Endothelial cell of umbilical vein (primary cell): ENCODE measurements at regions not wholly inside any gene's neighbourhood (a gene's known extent, or its start where the extent isn't known, plus 50 kb on each side); places are given as distances from the start of the nearest gene placed in this dataset.

Experiments
- BruUV-seq: library from RNA; stranded (reverse); fragments of 400-500 nt; replicated peaks from 2 replicates; lab custom pipeline; 2021; lab: Mats Ljungman, UMichigan
- CTCF ChIA-PET: fragments of 300-600, 350-600 bp; sonication (Branson Sonifier 250); formaldehyde crosslinking; loops from one replicate; lab custom pipeline; 2021; ENCODE audit warnings: antibody characterized with exemption, inconsistent platforms; lab: Charles Lee
- POLR2A ChIA-PET: fragments of 300-600, 350-600 bp; sonication (Branson Sonifier 250); formaldehyde crosslinking; loops from one replicate; lab custom pipeline; 2021; ENCODE audit warnings: antibody characterized with exemption, inconsistent platforms; lab: Charles Lee
- DNase-seq: peaks from one replicate; pipeline ENCODE4 v3.0.0-alpha.2; 2011; ENCODE audit warnings: low read depth, low spot score
- FAIRE-seq: peaks from 2 replicates; lab custom pipeline; 2011; peaks lifted over from hg19 to GRCh38; lab: Jason Lieb, UNC
- H2AFZ ChIP-seq: 2 replicates; pipeline ENCODE4 v1.6.0; 2012; ENCODE audit warnings: low read depth, low read length, control low read depth, inconsistent platforms
- H3K27ac ChIP-seq: 2 replicates; pipeline ENCODE4 v1.5.1; 2011; ENCODE audit warnings: low read depth, mild to moderate bottlenecking, control low read depth, low read length, moderate library complexity; ENCODE audit not compliant: insufficient read depth
- H3K27me3 ChIP-seq, 2 experiments: 2 replicates each; pipeline versions ENCODE4 v1.6.0 to v1.6.1; 2011; ENCODE audit warnings: low read length in 2 of 2, mixed read lengths in 1 of 2; ENCODE audit not compliant: control insufficient read depth in 2 of 2, insufficient read depth in 2 of 2
- H3K36me3 ChIP-seq, 2 experiments: 2 replicates in 1 of 2; 3 replicates in 1 of 2; pipeline ENCODE4 v1.5.1; 2011; ENCODE audit warnings: low read length in 2 of 2, mild to moderate bottlenecking in 1 of 2, moderate library complexity in 1 of 2; ENCODE audit not compliant: control insufficient read depth in 2 of 2, insufficient read depth in 2 of 2; ENCODE audit errors: extremely low read depth in 1 of 2
- H3K4me1 ChIP-seq: 3 replicates; pipeline ENCODE4 v1.5.1; 2011; ENCODE audit warnings: mild to moderate bottlenecking, low read length; ENCODE audit not compliant: control insufficient read depth, insufficient read depth; ENCODE audit errors: extremely low read depth
- H3K4me2 ChIP-seq: 2 replicates; pipeline ENCODE4 v1.6.1; 2011; ENCODE audit warnings: low read length, control low read depth, mixed read lengths; ENCODE audit not compliant: insufficient read depth
- H3K4me3 ChIP-seq, 3 experiments: fragments of 200-600 bp in 1 of 3; sonication (generic), shearing (Covaris generic) in 1 of 3; replicated peaks in 1 of 3; 2 replicates each; pipeline ENCODE4 v1.5.1; 2011 to 2016; ENCODE audit warnings: control low read depth in 3 of 3, low read length in 3 of 3, mild to moderate bottlenecking in 2 of 3, inconsistent platforms in 1 of 3, low read depth in 1 of 3, moderate library complexity in 1 of 3; ENCODE audit not compliant: insufficient read depth in 1 of 3
- H3K79me2 ChIP-seq: 2 replicates; pipeline ENCODE4 v1.6.0; 2012; ENCODE audit warnings: low read length, inconsistent platforms; ENCODE audit not compliant: control insufficient read depth, insufficient read depth
- H3K9ac ChIP-seq: replicated peaks from 2 replicates; pipeline ENCODE3; 2011; ENCODE audit warnings: low read length, control low read depth; ENCODE audit not compliant: insufficient read depth; ENCODE audit errors: extremely low read depth
- H3K9me1 ChIP-seq: replicated peaks from 3 replicates; pipeline ENCODE4 v1.6.0; 2011; ENCODE audit warnings: mild to moderate bottlenecking, low read length; ENCODE audit not compliant: control insufficient read depth, insufficient read depth; ENCODE audit errors: extremely low read depth
- H3K9me3 ChIP-seq: replicated peaks from 2 replicates; pipeline ENCODE4 v1.5.1; 2012; ENCODE audit warnings: low read length, inconsistent platforms; ENCODE audit not compliant: control insufficient read depth, insufficient read depth
- H4K20me1 ChIP-seq: replicated peaks from 2 replicates; pipeline ENCODE3; 2011; ENCODE audit warnings: mild to moderate bottlenecking, low read length; ENCODE audit not compliant: control insufficient read depth, insufficient read depth; ENCODE audit errors: extremely low read depth
- EZH2 ChIP-seq: IDR thresholded peaks from 2 replicates; pipeline ENCODE4 v1.6.1; 2012; ENCODE audit warnings: borderline replicate concordance, low read depth, mild to moderate bottlenecking, moderate library complexity, low read length, inconsistent platforms; ENCODE audit not compliant: severe bottlenecking
- FOS ChIP-seq: IDR thresholded peaks from 2 replicates; pipeline ENCODE4 v1.6.1; 2011; ENCODE audit warnings: mild to moderate bottlenecking, low read length, moderate library complexity, borderline replicate concordance; ENCODE audit not compliant: insufficient read depth
- GATA2 ChIP-seq: IDR thresholded peaks from 2 replicates; pipeline ENCODE4 v1.7.0; 2011; ENCODE audit warnings: low read depth, mild to moderate bottlenecking, moderate library complexity, mixed read lengths, low read length; ENCODE audit not compliant: insufficient read length, insufficient read depth
- JUN ChIP-seq: IDR thresholded peaks from 2 replicates; pipeline ENCODE4 v1.6.1; 2011; ENCODE audit warnings: borderline replicate concordance, low read depth; ENCODE audit not compliant: insufficient read length, insufficient read depth
- MYC ChIP-seq: IDR thresholded peaks from one replicate; pipeline ENCODE4 v1.6.1; 2011; ENCODE audit warnings: mild to moderate bottlenecking, low read depth, low read length
- POLR2A ChIP-seq: IDR thresholded peaks from 2 replicates; pipeline ENCODE4 v1.6.1; 2012; ENCODE audit warnings: low read depth, mild to moderate bottlenecking, control low read depth, low read length
- POLR2AphosphoS5 ChIP-seq: IDR thresholded peaks from 2 replicates; pipeline ENCODE4 v1.6.1; 2012; ENCODE audit warnings: low read depth, mild to moderate bottlenecking, control low read depth, low read length, moderate library complexity; ENCODE audit not compliant: insufficient read depth
- dilution Hi-C: fragments of 300-500 bp; cut with MboI; formaldehyde crosslinking; loops from one replicate; pipeline ENCODE4 v1.15.0; 2019; ENCODE audit warnings: low sequenced_read_pairs; ENCODE audit not compliant: extremely low pct_ligation_motif_present
- intact Hi-C: fragments of 100-400 bp; cut with micrococcal nuclease; formaldehyde crosslinking; loops from one replicate; pipeline ENCODE4 v1.10.0; 2022
- TF ChIP-seq, protein P1 (sequence below): IDR thresholded peaks from 2 replicates; pipeline ENCODE4 v1.6.1; 2011; ENCODE audit not compliant: insufficient read depth, insufficient read length
- TF ChIP-seq, protein P2 (sequence below), 2 donors: IDR thresholded peaks; 1 replicate in 1 of 2; 2 replicates in 1 of 2; pipeline ENCODE4 v1.5.1; 2011; ENCODE audit warnings: low read length in 2 of 2, mild to moderate bottlenecking in 2 of 2, moderate library complexity in 2 of 2, control low read depth in 1 of 2, inconsistent platforms in 1 of 2, low read depth in 1 of 2; ENCODE audit not compliant: insufficient read depth in 1 of 2; ENCODE audit errors: extremely low read depth in 1 of 2

DNA sequence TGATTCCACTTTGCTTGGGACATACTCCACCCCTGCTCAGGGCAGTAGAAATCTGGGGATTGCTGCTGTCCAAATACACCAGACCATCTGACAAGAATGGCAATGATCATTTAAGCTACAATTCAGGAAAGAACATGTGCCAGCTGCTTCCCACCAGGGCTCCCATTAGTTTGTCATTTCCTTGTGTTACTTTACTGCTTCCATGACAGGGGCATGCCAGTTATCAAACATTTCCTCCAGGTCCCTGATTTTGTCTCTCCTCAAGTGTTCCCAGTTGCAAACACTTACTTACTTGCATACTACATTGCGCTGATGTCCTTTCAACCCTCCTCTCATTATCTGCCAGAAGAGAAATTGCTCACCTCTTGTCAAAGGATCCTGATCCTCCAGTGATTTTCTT, 474.5 kb upstream of the DCC start:
- no peaks in the 10 kb centered on the region for H3K27me3 ChIP-seq
- no peak for DNase-seq
- H3K4me1 ChIP-seq, result no peaks in the 10 kb centered on the region
- POLR2A ChIA-PET, result no interaction called here
- H3K9ac ChIP-seq, result no peak overlapping the region
- intact Hi-C loops (no loop called here), dilution Hi-C loops (no loop called here)
- no peak overlapping the region for H3K4me2 ChIP-seq
- CTCF ChIA-PET, result no interaction called here
- peaks cover 5% of the 10 kb centered on the region for H3K9me3 ChIP-seq
- H3K79me2 ChIP-seq, result no peaks in the 10 kb centered on the region
- TF ChIP-seq FOS (no peak), POLR2A (no peak), GATA2 (no peak), MYC (no peak), EZH2 (no peak), JUN (no peak), POLR2AphosphoS5 (no peak)
- TF ChIP-seq, protein P1, sequence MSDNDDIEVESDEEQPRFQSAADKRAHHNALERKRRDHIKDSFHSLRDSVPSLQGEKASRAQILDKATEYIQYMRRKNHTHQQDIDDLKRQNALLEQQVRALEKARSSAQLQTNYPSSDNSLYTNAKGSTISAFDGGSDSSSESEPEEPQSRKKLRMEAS, result no peak
- TF ChIP-seq, protein P2, sequence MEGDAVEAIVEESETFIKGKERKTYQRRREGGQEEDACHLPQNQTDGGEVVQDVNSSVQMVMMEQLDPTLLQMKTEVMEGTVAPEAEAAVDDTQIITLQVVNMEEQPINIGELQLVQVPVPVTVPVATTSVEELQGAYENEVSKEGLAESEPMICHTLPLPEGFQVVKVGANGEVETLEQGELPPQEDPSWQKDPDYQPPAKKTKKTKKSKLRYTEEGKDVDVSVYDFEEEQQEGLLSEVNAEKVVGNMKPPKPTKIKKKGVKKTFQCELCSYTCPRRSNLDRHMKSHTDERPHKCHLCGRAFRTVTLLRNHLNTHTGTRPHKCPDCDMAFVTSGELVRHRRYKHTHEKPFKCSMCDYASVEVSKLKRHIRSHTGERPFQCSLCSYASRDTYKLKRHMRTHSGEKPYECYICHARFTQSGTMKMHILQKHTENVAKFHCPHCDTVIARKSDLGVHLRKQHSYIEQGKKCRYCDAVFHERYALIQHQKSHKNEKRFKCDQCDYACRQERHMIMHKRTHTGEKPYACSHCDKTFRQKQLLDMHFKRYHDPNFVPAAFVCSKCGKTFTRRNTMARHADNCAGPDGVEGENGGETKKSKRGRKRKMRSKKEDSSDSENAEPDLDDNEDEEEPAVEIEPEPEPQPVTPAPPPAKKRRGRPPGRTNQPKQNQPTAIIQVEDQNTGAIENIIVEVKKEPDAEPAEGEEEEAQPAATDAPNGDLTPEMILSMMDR (IDR thresholded peaks at IDR 0.05; ENCODE audit: extremely low read depth in 1 of 2, insufficient read depth in 1 of 2, low read depth in 1 of 2, low read length in 2 of 2), result no peak
- H3K9me1 ChIP-seq, result no peaks in the 10 kb centered on the region
- no peak overlapping the region for H2AFZ ChIP-seq
- H3K36me3 ChIP-seq, result no peaks in the 10 kb centered on the region
- no peaks in the 10 kb centered on the region for H4K20me1 ChIP-seq
- H3K4me3 ChIP-seq, result no peak overlapping the region
- no TSS peak for BruUV-seq
- H3K27ac ChIP-seq, result no peak overlapping the region
- no peak for FAIRE-seq
